Ishikawa (cell line): ENCODE measurements at regions not wholly inside any gene's neighbourhood (a gene's known extent, or its start where the extent isn't known, plus 50 kb on each side); places are given as distances from the start of the nearest gene placed in this dataset.

Source experiments
- EP300 ChIP-seq: IDR thresholded peaks from 2 replicates; pipeline ENCODE4 v1.6.1; 2012; ENCODE audit warnings: borderline replicate concordance
- MAX ChIP-seq: IDR thresholded peaks from 2 replicates; pipeline ENCODE4 v1.6.1; 2012
- NFIC ChIP-seq: IDR thresholded peaks from 2 replicates; pipeline ENCODE4 v1.6.1; 2012
- REST ChIP-seq: IDR thresholded peaks from 2 replicates; pipeline ENCODE4 v1.6.1; 2012; ENCODE audit warnings: low read depth, mild to moderate bottlenecking
- YY1 ChIP-seq: IDR thresholded peaks from 2 replicates; pipeline ENCODE4 v1.6.1; 2012; ENCODE audit warnings: low read depth

DNA sequence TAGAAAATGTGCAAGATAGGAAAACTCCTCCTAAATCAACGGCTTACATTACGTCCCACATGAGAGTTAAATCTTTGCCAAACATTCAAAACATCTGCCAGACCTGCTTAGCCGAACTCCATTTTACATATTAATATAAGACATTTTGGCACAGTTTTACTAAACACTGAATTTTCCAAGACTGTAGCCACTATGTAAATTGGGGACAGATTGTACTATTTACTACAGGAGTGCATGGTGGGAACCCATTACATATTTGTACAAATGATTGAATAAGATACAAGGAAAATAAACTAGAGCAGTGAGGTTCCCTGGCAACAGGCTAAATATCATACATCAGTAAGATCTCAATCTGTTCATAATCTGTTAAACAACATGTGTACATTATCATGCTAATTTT, 1234.4 kb downstream of the KCNT2 start:
- TF ChIP-seq YY1 (no peak), REST (no peak), MAX (no peak), EP300 (no peak), NFIC (no peak)
